ENCODE measurements at regions not wholly inside any gene's neighbourhood (a gene's known extent, or its start where the extent isn't known, plus 50 kb on each side); places are given as distances from the start of the nearest gene placed in this dataset.

DNA sequence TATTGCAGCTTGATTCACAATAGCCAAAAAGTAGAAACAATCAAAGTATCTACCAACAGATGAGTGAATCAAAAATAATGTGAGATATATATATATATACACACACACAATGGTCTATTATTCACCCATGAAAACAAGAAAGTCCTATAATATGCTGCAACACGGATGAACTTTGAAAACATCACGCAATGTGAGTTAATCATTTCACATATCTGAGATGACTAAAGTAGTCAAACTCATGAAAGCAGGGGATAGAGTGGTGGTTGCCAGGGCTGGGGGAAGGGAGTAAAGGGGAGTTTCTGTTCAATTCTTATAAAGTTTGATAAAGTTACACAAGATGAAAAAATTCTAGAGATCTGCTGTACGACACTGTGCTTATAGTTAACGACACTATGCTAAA is 1234.8 kb downstream of the MRPL39 start:
- H3K9me3 ChIP-seq (ENCODE audit: low read depth): no peaks in the 10 kb centered on the region
- no peak overlapping the region for H3K27ac ChIP-seq
- WGBS, 2 experiments (ENCODE audit: low coverage in 1 of 2, low lambda C conversion rate in 2 of 2, missing lambda C conversion rate in 2 of 2): 38 to 47% methylated on average over 4 of the region's 4 CpGs
- no peak overlapping the region for H3K4me2 ChIP-seq (ENCODE audit: unreplicated experiment)
- no peaks in the 10 kb centered on the region for H3K79me2 ChIP-seq (ENCODE audit: insufficient read depth)
- H3K9ac ChIP-seq: no peak overlapping the region
- no peaks in the 10 kb centered on the region for H3K36me3 ChIP-seq (ENCODE audit: low read depth)
- H3K4me1 ChIP-seq (ENCODE audit: insufficient read depth): no peaks in the 10 kb centered on the region
- no peaks in the 10 kb centered on the region for H4K20me1 ChIP-seq (ENCODE audit: insufficient read depth)
- H3K9me2 ChIP-seq (ENCODE audit: insufficient read depth): no peaks in the 10 kb centered on the region
- no peak for DNase-seq
- TF ChIP-seq EZH2 (IDR thresholded peaks at IDR 0.05; ENCODE audit: insufficient read depth, poor library complexity, severe bottlenecking) (no peak), EZH2phosphoT487 (IDR thresholded peaks at IDR 0.05; ENCODE audit: insufficient read depth, low read depth) (no peak)
- H3K4me3 ChIP-seq: no peak overlapping the region
- no peaks in the 10 kb centered on the region for H3F3A ChIP-seq (ENCODE audit: insufficient read depth)
- H2AFZ ChIP-seq: no peak overlapping the region
- in situ Hi-C loops (cut with MboI): no loop called here
- no peaks in the 10 kb centered on the region for H3K27me3 ChIP-seq (replicated peaks; ENCODE audit: insufficient read depth)

DNA sequence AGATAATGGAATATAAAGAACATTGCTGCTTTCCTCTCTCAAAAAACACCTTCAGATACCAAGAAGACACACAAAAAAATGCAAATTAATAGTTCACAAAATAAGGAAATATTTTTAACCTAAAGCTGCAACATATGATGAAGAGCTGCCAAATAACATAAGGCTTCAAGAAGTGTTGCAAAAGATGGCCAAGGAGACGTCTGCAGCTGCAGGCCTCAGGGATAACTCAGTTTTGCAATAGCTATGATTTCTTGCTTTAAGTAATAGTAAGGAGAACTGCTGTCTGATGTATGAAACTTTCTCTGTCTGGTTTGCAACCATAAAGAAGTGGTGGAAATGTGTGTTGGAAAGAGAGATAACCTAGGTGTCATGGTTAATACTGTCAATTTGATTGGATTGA is 1237.5 kb downstream of the MRPL39 start:
- no peaks in the 10 kb centered on the region for H3K36me3 ChIP-seq (ENCODE audit: low read depth)
- H3K27ac ChIP-seq: no peak overlapping the region
- no peaks in the 10 kb centered on the region for H3K27me3 ChIP-seq (replicated peaks; ENCODE audit: insufficient read depth)
- no peaks in the 10 kb centered on the region for H3K4me1 ChIP-seq (ENCODE audit: insufficient read depth)
- no peak overlapping the region for H3K4me2 ChIP-seq (ENCODE audit: unreplicated experiment)
- no peak for DNase-seq
- H4K20me1 ChIP-seq (ENCODE audit: insufficient read depth): no peaks in the 10 kb centered on the region
- H3K9me3 ChIP-seq (ENCODE audit: low read depth): peaks cover 3% of the 10 kb centered on the region
- H3K9ac ChIP-seq: no peak overlapping the region
- no peaks in the 10 kb centered on the region for H3K79me2 ChIP-seq (ENCODE audit: insufficient read depth)
- TF ChIP-seq EZH2phosphoT487 (IDR thresholded peaks at IDR 0.05; ENCODE audit: insufficient read depth, low read depth) (no peak), EZH2 (IDR thresholded peaks at IDR 0.05; ENCODE audit: insufficient read depth, poor library complexity, severe bottlenecking) (no peak)
- H3K9me2 ChIP-seq (ENCODE audit: insufficient read depth): no peaks in the 10 kb centered on the region
- no peaks in the 10 kb centered on the region for H3F3A ChIP-seq (ENCODE audit: insufficient read depth)
- 4 to 6% methylated on average over 1 of the region's 1 CpG for WGBS, 2 experiments (ENCODE audit: low coverage in 1 of 2, low lambda C conversion rate in 2 of 2, missing lambda C conversion rate in 2 of 2)
- no peak overlapping the region for H3K4me3 ChIP-seq
- in situ Hi-C loops (cut with MboI): no loop called here
- H2AFZ ChIP-seq: no peak overlapping the region

DNA sequence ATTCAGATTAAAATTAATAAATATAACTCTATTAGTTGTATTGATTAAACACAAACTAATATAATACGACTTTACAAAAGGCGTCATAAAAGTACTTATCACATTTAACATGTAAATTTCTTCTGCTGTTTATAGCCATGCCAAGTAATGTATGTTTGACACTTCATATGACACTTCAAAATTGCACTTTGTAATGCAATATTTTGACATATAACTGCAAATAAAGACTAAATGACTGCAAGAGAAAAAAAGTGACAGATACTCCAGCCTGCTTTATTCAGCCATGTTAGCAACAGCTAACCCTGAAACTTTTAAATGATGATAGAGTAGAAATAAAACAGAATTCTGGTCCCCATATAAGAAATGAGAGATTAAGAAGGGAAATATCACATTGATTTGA is 1238.0 kb downstream of the MRPL39 start:
- no peak for TF ChIP-seq EZH2phosphoT487 (IDR thresholded peaks at IDR 0.05; ENCODE audit: insufficient read depth, low read depth)
- no peak for TF ChIP-seq EZH2 (IDR thresholded peaks at IDR 0.05; ENCODE audit: insufficient read depth, poor library complexity, severe bottlenecking)
- Histone ChIP-seq H3K4me1 (ENCODE audit: insufficient read depth) (no peaks in the 10 kb centered on the region), H3K9me2 (ENCODE audit: insufficient read depth) (no peaks in the 10 kb centered on the region), H3K36me3 (ENCODE audit: low read depth) (no peaks in the 10 kb centered on the region), H3K9me3 (ENCODE audit: low read depth) (peaks cover 3% of the 10 kb centered on the region), H3K4me3 (no peak overlapping the region), H3K79me2 (ENCODE audit: insufficient read depth) (no peaks in the 10 kb centered on the region), H3F3A (ENCODE audit: insufficient read depth) (no peaks in the 10 kb centered on the region), H4K20me1 (ENCODE audit: insufficient read depth) (no peaks in the 10 kb centered on the region), H3K27ac (no peak overlapping the region), H3K27me3 (replicated peaks; ENCODE audit: insufficient read depth) (no peaks in the 10 kb centered on the region), H3K9ac (no peak overlapping the region), H3K4me2 (ENCODE audit: unreplicated experiment) (no peak overlapping the region), H2AFZ (no peak overlapping the region)
- DNase-seq: no peak
- in situ Hi-C loops (cut with MboI): no loop called here
- 26 to 27% methylated on average over 2 of the region's 2 CpGs for WGBS, 2 experiments (ENCODE audit: low coverage in 1 of 2, low lambda C conversion rate in 2 of 2, missing lambda C conversion rate in 2 of 2)

DNA sequence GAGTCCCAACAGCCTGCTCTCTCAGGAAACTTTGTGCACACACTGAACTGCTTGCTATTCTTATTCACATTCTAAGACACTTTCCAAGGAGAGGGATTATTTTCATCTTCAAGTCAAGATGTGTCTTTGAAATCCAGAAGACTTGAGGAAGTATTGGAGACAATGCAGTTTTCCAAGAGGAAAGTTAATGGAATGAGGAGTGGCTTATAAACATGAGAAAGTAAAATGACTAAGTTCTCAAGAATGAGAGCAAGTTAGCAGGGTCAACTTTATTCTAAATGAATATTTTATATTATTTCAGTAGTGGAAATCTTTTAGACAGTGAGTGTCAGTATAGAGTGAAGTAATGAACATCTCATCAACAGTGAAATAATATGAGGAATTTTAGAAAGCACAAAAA is 1239.3 kb downstream of the MRPL39 start:
- in situ Hi-C loops (cut with MboI): no loop called here
- no peak overlapping the region for H2AFZ ChIP-seq
- no peak for TF ChIP-seq EZH2 (IDR thresholded peaks at IDR 0.05; ENCODE audit: insufficient read depth, poor library complexity, severe bottlenecking)
- no peak for TF ChIP-seq EZH2phosphoT487 (IDR thresholded peaks at IDR 0.05; ENCODE audit: insufficient read depth, low read depth)

DNA sequence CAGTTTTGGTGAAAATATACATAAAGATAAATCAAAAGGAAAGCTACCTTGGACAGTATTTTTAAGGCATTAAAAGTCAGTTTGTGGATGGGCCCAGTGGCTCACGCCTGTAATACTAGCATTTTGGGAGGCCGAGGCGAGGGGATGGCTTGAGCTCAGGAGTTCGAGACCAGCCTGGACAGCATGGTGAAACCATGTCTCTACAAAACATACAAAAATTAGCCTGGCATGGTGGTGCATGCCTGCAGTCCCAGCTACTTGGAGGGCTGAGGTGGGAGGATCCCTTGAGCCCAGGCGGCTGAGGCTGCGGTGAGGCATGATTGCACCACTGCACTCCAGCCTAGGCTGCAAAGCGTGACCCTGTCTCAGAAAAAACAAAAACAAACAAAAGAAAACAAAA is 1253.8 kb downstream of the MRPL39 start:
- in situ Hi-C loops (cut with MboI): no loop called here
- Histone ChIP-seq H2AFZ (no peak overlapping the region), H3F3A (ENCODE audit: insufficient read depth) (no peaks in the 10 kb centered on the region), H3K27ac (no peak overlapping the region), H3K4me2 (ENCODE audit: unreplicated experiment) (no peak overlapping the region), H4K20me1 (ENCODE audit: insufficient read depth) (no peaks in the 10 kb centered on the region), H3K79me2 (ENCODE audit: insufficient read depth) (no peaks in the 10 kb centered on the region), H3K27me3 (replicated peaks; ENCODE audit: insufficient read depth) (no peaks in the 10 kb centered on the region), H3K4me1 (ENCODE audit: insufficient read depth) (no peaks in the 10 kb centered on the region), H3K9ac (no peak overlapping the region), H3K36me3 (ENCODE audit: low read depth) (no peaks in the 10 kb centered on the region), H3K9me2 (ENCODE audit: insufficient read depth) (no peaks in the 10 kb centered on the region), H3K9me3 (ENCODE audit: low read depth) (no peaks in the 10 kb centered on the region), H3K4me3 (no peak overlapping the region)
- WGBS, 2 experiments (ENCODE audit: low coverage in 1 of 2, low lambda C conversion rate in 2 of 2, missing lambda C conversion rate in 2 of 2): 35% methylated on average over 7 of the region's 7 CpGs
- TF ChIP-seq EZH2 (IDR thresholded peaks at IDR 0.05; ENCODE audit: insufficient read depth, poor library complexity, severe bottlenecking): no peak
- TF ChIP-seq EZH2phosphoT487 (IDR thresholded peaks at IDR 0.05; ENCODE audit: insufficient read depth, low read depth): no peak
- no peak for DNase-seq

More for the DNA sequence above, 1239.3 kb downstream of the MRPL39 start:
- H3K9ac ChIP-seq: no peak overlapping the region
- no peaks in the 10 kb centered on the region for H4K20me1 ChIP-seq (ENCODE audit: insufficient read depth)
- no peak overlapping the region for H3K27ac ChIP-seq
- H3K4me2 ChIP-seq (ENCODE audit: unreplicated experiment): no peak overlapping the region
- peaks cover 3% of the 10 kb centered on the region for H3K9me3 ChIP-seq (ENCODE audit: low read depth)
- no peaks in the 10 kb centered on the region for H3K79me2 ChIP-seq (ENCODE audit: insufficient read depth)
- H3K4me3 ChIP-seq: no peak overlapping the region
- H3K9me2 ChIP-seq (ENCODE audit: insufficient read depth): no peaks in the 10 kb centered on the region
- H3F3A ChIP-seq (ENCODE audit: insufficient read depth): no peaks in the 10 kb centered on the region
- DNase-seq: no peak
- no peaks in the 10 kb centered on the region for H3K36me3 ChIP-seq (ENCODE audit: low read depth)
- H3K4me1 ChIP-seq (ENCODE audit: insufficient read depth): no peaks in the 10 kb centered on the region
- H3K27me3 ChIP-seq (replicated peaks; ENCODE audit: insufficient read depth): no peaks in the 10 kb centered on the region

Measured in GM23248 (cell line).